ENCODE measurements at regions not wholly inside any gene's neighbourhood (a gene's known extent, or its start where the extent isn't known, plus 50 kb on each side); places are given as distances from the start of the nearest gene placed in this dataset.
"Not testable (repeated sequence)": the region's sequence is repeated elsewhere in the genome, so short reads cannot be mapped to it uniquely, and the experiment has no call there.

GRCh38 chr3:79953591-79954101 lies 185.8 kb upstream of the ROBO1 start:
- DNase-seq (ENCODE audit: extremely low read depth, insufficient read length), result no peak
- TF ChIP-seq CTCF (IDR thresholded peaks at IDR 0.05; ENCODE audit: insufficient read depth, low read length, poor library complexity, severe bottlenecking), result no peak
- no peaks in the 10 kb centered on the region for H3K36me3 ChIP-seq (ENCODE audit: control insufficient read depth, insufficient read depth, low read length)
- no peak overlapping the region for H3K4me3 ChIP-seq (replicated peaks; ENCODE audit: low read depth, low read length)
- H3K27me3 ChIP-seq (replicated peaks; ENCODE audit: control insufficient read depth, insufficient read depth, low read length), result no peaks in the 10 kb centered on the region

- not testable (repeated sequence) for H3K27me3 ChIP-seq (replicated peaks; ENCODE audit: control insufficient read depth, insufficient read depth, low read length); H3K36me3 ChIP-seq (ENCODE audit: control insufficient read depth, insufficient read depth, low read length); H3K4me3 ChIP-seq (replicated peaks; ENCODE audit: low read depth, low read length); DNase-seq (ENCODE audit: extremely low read depth, insufficient read length)
Measured at GRCh38 chr3:79951426-79951825, 183.6 kb upstream of the ROBO1 start.

GRCh38 chr3:79947957-79948356 lies 180.2 kb upstream of the ROBO1 start:
- TF ChIP-seq CTCF (IDR thresholded peaks at IDR 0.05; ENCODE audit: insufficient read depth, low read length, poor library complexity, severe bottlenecking), result no peak
- Histone ChIP-seq H3K4me3 (replicated peaks; ENCODE audit: low read depth, low read length) (no peak overlapping the region), H3K27me3 (replicated peaks; ENCODE audit: control insufficient read depth, insufficient read depth, low read length) (no peaks in the 10 kb centered on the region), H3K36me3 (ENCODE audit: control insufficient read depth, insufficient read depth, low read length) (no peaks in the 10 kb centered on the region)
- no peak for DNase-seq (ENCODE audit: extremely low read depth, insufficient read length)

GRCh38 chr3:79947469-79947868 lies 179.7 kb upstream of the ROBO1 start:
- no peaks in the 10 kb centered on the region for H3K36me3 ChIP-seq (ENCODE audit: control insufficient read depth, insufficient read depth, low read length)
- H3K4me3 ChIP-seq (replicated peaks; ENCODE audit: low read depth, low read length), result no peak overlapping the region
- H3K27me3 ChIP-seq (replicated peaks; ENCODE audit: control insufficient read depth, insufficient read depth, low read length), result no peaks in the 10 kb centered on the region
- DNase-seq (ENCODE audit: extremely low read depth, insufficient read length), result no peak
- TF ChIP-seq CTCF (IDR thresholded peaks at IDR 0.05; ENCODE audit: insufficient read depth, low read length, poor library complexity, severe bottlenecking), result no peak

GRCh38 chr3:79937567-79937966 lies 169.8 kb upstream of the ROBO1 start:
- DNase-seq (ENCODE audit: extremely low read depth, insufficient read length), result no peak
- Histone ChIP-seq H3K36me3 (ENCODE audit: control insufficient read depth, insufficient read depth, low read length) (no peaks in the 10 kb centered on the region), H3K4me3 (replicated peaks; ENCODE audit: low read depth, low read length) (no peak overlapping the region), H3K27me3 (replicated peaks; ENCODE audit: control insufficient read depth, insufficient read depth, low read length) (no peaks in the 10 kb centered on the region)
- TF ChIP-seq CTCF (IDR thresholded peaks at IDR 0.05; ENCODE audit: insufficient read depth, low read length, poor library complexity, severe bottlenecking), result no peak

GRCh38 chr3:79930196-79930595 lies 162.4 kb upstream of the ROBO1 start:
- H3K36me3 ChIP-seq (ENCODE audit: control insufficient read depth, insufficient read depth, low read length), result no peaks in the 10 kb centered on the region
- no peaks in the 10 kb centered on the region for H3K27me3 ChIP-seq (replicated peaks; ENCODE audit: control insufficient read depth, insufficient read depth, low read length)
- DNase-seq (ENCODE audit: extremely low read depth, insufficient read length), result no peak
- H3K4me3 ChIP-seq (replicated peaks; ENCODE audit: low read depth, low read length), result no peak overlapping the region
- no peak for TF ChIP-seq CTCF (IDR thresholded peaks at IDR 0.05; ENCODE audit: insufficient read depth, low read length, poor library complexity, severe bottlenecking)

Data from GM06990 (cell line).